ENCODE measurements at regions not wholly inside any gene's neighbourhood (a gene's known extent, or its start where the extent isn't known, plus 50 kb on each side); places are given as distances from the start of the nearest gene placed in this dataset.
A peak's percentile ranks its signal among the peaks of the same experiment; 100 is the strongest.

- peak overlapping the region; percentile 35 for H3K27ac ChIP-seq
- DNase-seq (ENCODE audit: low read depth, low spot score) = no peak
Measured at GRCh38 chr11:128407962-128408361, 179.4 kb downstream of the ETS1 start.

- DNase-seq (ENCODE audit: low read depth, low spot score) = no peak
- H3K27ac ChIP-seq = no peak overlapping the region
Measured at GRCh38 chr11:128405714-128406662, 181.4 kb downstream of the ETS1 start.

- no peak for DNase-seq (ENCODE audit: low read depth, low spot score)
- H3K27ac ChIP-seq = no peak overlapping the region
Measured at GRCh38 chr11:128405112-128405511, 182.2 kb downstream of the ETS1 start.

- no peak for DNase-seq (ENCODE audit: low read depth, low spot score)
- no peak overlapping the region for H3K27ac ChIP-seq
Measured at GRCh38 chr11:128404437-128404836, 182.9 kb downstream of the ETS1 start.

DNA sequence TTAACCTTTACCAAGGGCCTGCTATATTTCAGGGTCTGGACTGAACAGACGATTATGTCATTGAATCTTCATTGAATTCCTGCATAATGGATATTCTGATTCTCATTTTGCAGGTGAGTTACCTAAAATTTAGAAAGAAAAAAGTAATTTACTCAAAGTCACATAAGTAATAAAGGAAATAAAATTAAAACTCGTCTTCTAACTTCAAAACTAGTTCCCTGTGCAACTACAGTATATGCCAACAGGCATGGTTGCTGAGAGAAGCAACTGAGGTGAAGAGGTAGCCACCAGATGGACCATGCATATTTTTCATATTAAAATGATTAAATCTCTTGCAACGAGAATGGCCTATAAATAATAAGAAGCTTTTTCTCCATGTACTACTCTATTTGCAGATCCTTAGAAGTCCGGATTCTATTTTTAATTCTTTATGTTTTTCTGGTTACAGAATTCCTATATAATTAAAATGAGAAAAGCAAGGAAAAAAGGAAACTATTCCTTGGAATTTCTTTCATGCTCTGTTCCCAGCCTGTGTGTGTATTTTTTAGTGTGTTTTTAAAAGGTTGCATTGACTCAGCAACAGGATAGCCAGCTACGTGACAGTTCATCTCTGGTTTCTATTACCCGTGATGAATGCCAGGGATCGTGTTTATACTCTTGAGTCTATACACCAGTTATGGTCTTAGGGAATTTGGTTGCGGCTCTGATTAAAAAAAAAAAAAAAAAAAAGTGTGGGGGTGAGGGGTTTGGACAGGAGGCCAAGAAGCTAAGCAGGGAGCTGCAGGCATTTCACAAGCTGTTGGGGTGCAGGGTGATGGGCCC is 186.8 kb downstream of the ETS1 start:
- no peak for DNase-seq (ENCODE audit: low read depth, low spot score)
- H3K27ac ChIP-seq = peak overlapping the region; percentile 86

DNA sequence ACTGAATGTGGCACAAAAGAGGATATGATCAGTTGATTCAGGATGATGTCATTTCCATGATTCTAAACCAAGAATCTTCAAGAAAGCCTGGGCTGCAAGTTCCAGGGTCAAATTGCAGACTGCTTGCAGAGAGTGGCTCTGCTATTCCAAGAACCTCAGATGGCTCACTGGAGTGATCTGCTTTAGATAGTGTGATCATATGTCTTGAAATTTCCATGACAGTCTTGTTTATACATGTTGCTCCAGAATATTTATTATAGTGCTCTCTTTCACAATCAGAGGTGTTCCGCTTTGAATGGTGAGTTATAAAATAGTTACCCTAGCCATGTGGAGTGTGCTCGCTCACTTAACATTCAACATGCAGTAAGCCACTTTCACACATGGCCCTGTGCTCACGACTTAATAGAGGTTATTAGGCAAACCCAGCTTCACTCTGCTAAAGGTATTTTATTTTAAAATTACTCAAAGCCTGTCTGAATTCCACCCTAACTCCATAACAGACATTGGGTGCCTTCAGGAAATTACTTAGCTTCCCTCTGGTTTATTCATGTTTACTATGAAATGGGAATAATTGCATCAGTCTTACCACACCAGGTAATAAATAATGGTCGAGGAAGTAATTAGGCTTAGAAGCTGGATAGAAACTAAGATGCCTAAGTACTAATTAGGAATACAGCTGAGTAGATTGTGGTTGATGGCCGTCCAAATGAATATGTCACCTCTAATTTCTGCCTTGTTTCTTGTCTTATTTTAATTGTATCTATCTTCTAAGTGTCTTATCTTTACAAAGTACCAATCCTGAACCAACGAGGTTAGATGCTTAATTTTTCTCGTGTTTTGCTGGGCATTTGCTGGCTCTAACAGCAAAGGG is 187.9 kb downstream of the ETS1 start:
- H3K27ac ChIP-seq = peak overlapping the region; percentile 86
- no peak for DNase-seq (ENCODE audit: low read depth, low spot score)

GRCh38 chr11:128398517-128399250 is 188.7 kb downstream of the ETS1 start:
- DNase-seq (ENCODE audit: low read depth, low spot score) = no peak
- H3K27ac ChIP-seq = peak overlapping the region; percentile 86

GRCh38 chr11:128397362-128397761 is 190.0 kb downstream of the ETS1 start:
- DNase-seq (ENCODE audit: low read depth, low spot score) = no peak
- H3K27ac ChIP-seq = no peak overlapping the region

GRCh38 chr11:128394431-128395089 is 192.8 kb downstream of the ETS1 start:
- H3K27ac ChIP-seq = no peak overlapping the region
- no peak for DNase-seq (ENCODE audit: low read depth, low spot score)

- no peak overlapping the region for H3K27ac ChIP-seq
- DNase-seq (ENCODE audit: low read depth, low spot score) = no peak
Measured at GRCh38 chr11:128392259-128392658, 195.1 kb downstream of the ETS1 start.

GRCh38 chr11:128391811-128392210 is 195.5 kb downstream of the ETS1 start:
- no peak for DNase-seq (ENCODE audit: low read depth, low spot score)
- no peak overlapping the region for H3K27ac ChIP-seq

- no peak for DNase-seq (ENCODE audit: low read depth, low spot score)
- no peak overlapping the region for H3K27ac ChIP-seq
Measured at GRCh38 chr11:128390246-128390645, 197.1 kb downstream of the ETS1 start.

DNA sequence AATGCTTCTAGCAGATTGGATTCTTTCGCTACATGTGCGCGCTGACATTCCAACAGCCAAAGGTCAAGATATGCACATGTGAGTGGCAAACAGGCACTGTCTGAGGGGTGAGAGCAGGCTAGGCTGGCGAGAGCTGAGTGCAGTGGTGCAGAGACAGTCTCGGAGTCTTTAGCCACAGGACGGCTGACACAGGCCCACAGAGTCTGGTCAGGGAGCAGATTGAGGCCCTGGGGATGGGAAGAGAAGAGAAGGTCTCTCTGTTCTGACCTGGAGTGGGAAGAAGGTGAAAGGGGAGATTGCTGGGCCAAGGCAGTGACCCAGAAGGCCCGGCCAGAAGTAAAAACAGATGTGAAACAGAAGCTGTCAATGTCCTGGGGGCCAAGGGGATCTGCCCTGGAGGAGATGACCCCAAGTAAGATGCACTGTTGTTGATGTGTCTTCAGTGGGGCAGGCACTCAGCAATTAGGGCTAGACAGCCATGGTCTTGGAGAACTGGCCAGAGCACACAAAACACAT is 197.8 kb downstream of the ETS1 start:
- H3K27ac ChIP-seq = no peak overlapping the region
- DNase-seq (ENCODE audit: low read depth, low spot score) = no peak

GRCh38 chr11:128388206-128388815 is 199.0 kb downstream of the ETS1 start:
- no peak overlapping the region for H3K27ac ChIP-seq
- DNase-seq (ENCODE audit: low read depth, low spot score) = no peak

DNA sequence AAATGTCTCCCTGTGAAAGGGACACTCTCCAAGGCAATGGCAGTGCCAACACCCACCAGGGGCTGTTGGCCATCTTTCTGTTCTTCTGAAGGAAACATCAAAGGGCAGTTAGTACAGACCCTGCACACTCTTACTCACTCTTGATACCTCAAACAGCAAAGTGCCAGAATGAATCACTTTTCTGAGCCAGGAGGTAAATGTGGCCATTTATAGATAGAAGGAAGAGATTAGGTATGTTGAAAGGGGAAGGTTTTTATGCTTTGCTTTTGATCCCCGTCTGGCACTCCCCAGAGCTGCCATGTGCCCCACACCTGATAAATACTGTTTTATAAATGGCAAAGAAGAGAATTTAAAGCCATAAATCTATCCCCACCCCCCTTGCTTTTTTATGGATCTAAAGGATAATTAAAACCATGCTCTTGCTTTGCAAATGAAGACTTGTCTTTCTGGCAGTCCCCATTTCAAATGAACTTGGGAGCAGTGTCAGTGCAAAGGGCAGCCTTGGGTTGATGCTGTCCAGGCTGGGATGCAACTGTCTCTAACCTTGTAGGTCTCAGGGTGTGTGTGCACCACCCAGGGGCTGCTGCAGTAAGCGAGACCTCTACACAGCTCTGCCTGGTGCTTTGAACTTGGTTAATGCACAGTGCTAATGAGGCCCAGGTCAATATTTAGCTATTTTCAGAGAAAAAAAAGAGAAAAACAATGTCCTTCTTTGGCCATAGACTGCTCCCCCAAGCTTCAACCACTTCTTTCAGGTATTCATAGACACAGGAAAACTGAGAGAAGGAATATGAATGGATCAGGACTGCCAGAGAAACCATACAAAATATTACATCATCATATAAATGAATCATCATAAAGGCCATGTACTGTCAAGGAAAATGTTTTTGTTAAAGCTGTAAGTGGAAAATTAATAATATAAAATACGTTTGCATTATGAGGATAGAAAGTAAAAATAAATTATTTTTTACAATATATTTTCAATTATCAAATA is 207.5 kb downstream of the ETS1 start:
- peak overlapping the region; percentile 44 for H3K27ac ChIP-seq
- DNase-seq (ENCODE audit: low read depth, low spot score) = peak; percentile 14

DNA sequence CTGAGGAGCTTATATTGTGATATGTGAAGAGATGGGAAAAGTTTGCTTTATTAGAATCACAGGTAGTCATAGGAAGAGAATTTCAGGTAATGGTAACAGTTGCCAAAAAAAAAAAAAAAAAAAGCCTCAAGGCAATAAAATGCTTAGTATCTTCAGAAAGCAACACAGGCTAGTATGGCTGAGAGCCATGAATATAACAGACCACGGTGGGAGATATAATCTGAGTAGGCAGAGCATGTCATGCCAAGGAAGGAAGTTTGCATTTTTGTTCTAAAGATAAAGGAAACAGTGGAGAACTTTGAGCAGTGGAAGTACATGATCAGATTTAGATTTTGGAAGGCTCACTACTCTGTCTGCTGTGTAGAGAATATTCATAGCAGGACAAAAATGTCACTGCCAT is 211.4 kb downstream of the ETS1 start:
- no peak overlapping the region for H3K27ac ChIP-seq
- no peak for DNase-seq (ENCODE audit: low read depth, low spot score)

GRCh38 chr11:128374026-128374425 is 213.3 kb downstream of the ETS1 start:
- H3K27ac ChIP-seq = no peak overlapping the region
- DNase-seq (ENCODE audit: low read depth, low spot score) = no peak

Measured in epithelial cell of prostate (primary cell).